Heart left ventricle (tissue), 16 donors: ENCODE measurements at regions not wholly inside any gene's neighbourhood (a gene's known extent, or its start where the extent isn't known, plus 50 kb on each side); places are given as distances from the start of the nearest gene placed in this dataset.
A peak's percentile ranks its signal among the peaks of the same experiment; 100 is the strongest.

Experiments used
- ATAC-seq, 4 donors: fragments of 200-7000 bp; cut with Tn5 transposase; one replicate each; pipeline ENCODE4 v1.9.1; 2020 to 2022; ENCODE audit warnings: moderate library complexity in 4 of 4, mild to moderate bottlenecking in 3 of 4, moderate number of reproducible peaks in 1 of 4
- DNase-seq, 5 donors: peaks; one replicate each; pipeline ENCODE4 v3.0.0-alpha.2; 2020
- H3K27ac ChIP-seq, 12 donors: fragments of 200-600 bp; sonication (generic) in 4 of 12; one replicate each; pipeline versions ENCODE4 v1.5.0 to v1.8.0; 2016 to 2022; ENCODE audit warnings: mild to moderate bottlenecking in 2 of 12
- H3K27me3 ChIP-seq, 9 donors: fragments of 200-600 bp; sonication (generic) in 2 of 9; one replicate each; pipeline versions ENCODE4 v1.5.1 to v1.8.0; 2016 to 2022; ENCODE audit warnings: mild to moderate bottlenecking in 3 of 9
- H3K36me3 ChIP-seq, 9 donors: fragments of 200-600 bp; sonication (generic) in 2 of 9; one replicate each; pipeline versions ENCODE4 v1.5.0 to v1.8.0; 2018 to 2022; ENCODE audit warnings: mild to moderate bottlenecking in 2 of 9
- H3K4me1 ChIP-seq, 12 donors: fragments of 200-600 bp; sonication (generic) in 4 of 12; one replicate each; pipeline versions ENCODE4 v1.5.0 to v1.8.0; 2016 to 2022; ENCODE audit warnings: mild to moderate bottlenecking in 3 of 12
- H3K4me3 ChIP-seq, 12 donors: fragments of 200-600 bp; sonication (generic) in 4 of 12; one replicate each; pipeline versions ENCODE4 v1.5.0 to v1.8.0; 2017 to 2022; ENCODE audit warnings: mild to moderate bottlenecking in 9 of 12, moderate library complexity in 4 of 12
- H3K9me3 ChIP-seq, 12 donors: fragments of 200-600 bp; sonication (generic) in 4 of 12; one replicate each; pipeline versions ENCODE4 v1.5.0 to v1.8.0; 2016 to 2022; ENCODE audit warnings: mild to moderate bottlenecking in 1 of 12
- CTCF ChIP-seq, 12 donors: fragments of 200-600 bp; sonication (generic) in 4 of 12; IDR thresholded peaks; one replicate each; pipeline versions ENCODE4 v1.5.0 to v1.8.0; 2018 to 2022; ENCODE audit warnings: antibody characterized with exemption in 12 of 12, mild to moderate bottlenecking in 5 of 12
- POLR2A ChIP-seq, 2 donors: fragments of 450-650 bp; IDR thresholded peaks; one replicate each; pipeline ENCODE4 v1.6.1; 2017; ENCODE audit warnings: antibody characterized with exemption in 2 of 2, mild to moderate bottlenecking in 2 of 2, moderate library complexity in 2 of 2
- WGBS, 4 donors: extraction: QIAGEN DNeasy Blood & Tissue Kit in 2 of 4; methylation state at CpG; one replicate each; pipeline versions ENCODE4 v1.1.5 to v1.1.7; 2013 to 2018; 5-methylcytosine and 5-hydroxymethylcytosine counted together
- intact Hi-C, 10 donors: fragments of 100-400 bp; cut with DNase I; formaldehyde crosslinking; loops; one replicate each; pipeline versions ENCODE4 v1.11.1 to v1.14.2; 2022
- donor health status: ischemic (EF 13 %, LVEDD 7.1; RV severe dilation, severe dysfunction).
- donor health status: healthy with polysubstance abuse.
- donor health status: DM: no; HTN: yes; CAD: no.
- donor health status: DM: no; HTN: no; CAD: no.
- donor health status: ischemic (EF 25% LVEDD 6.9; RV normal size, moderate dysfunction).
- donor health status: ischemic (EF 25% LVEDD 5.7; RV mildly dilated, moderate dysfunction).
- donor health status: healthy.
- donor health status: DM: yes; HTN: yes; CAD: no.
- donor health status: ischemic (EF 35%, LVEDD 5.7; RV mildly dilated, moderate dysfunction).
- donor health status: nonischemic (EF 11% LVEDD 7.7; RV severe dilation, severe dysfunction).
- donor health status: DM: yes; HTN: yes; CAD: no.
- donor health status: PGD.
- donor health status: ischemic (EF 29% LVEDD 5.4; RV normal size, mild dysfunction).
- donor health status: nonischemic (EF 23%, LVEDD 6.1; RV moderate dilation, normal function).

- H3K4me3 ChIP-seq = no peak overlapping the region
- TF ChIP-seq CTCF (IDR thresholded peaks at IDR 0.05) (no peak), POLR2A (IDR thresholded peaks at IDR 0.05) (no peak)
- ATAC-seq = no peak
- WGBS, 4 donors = 53 to 70% (median 57%) methylated on average over 1 of the region's 1 CpG
- H3K27ac ChIP-seq = no peak overlapping the region
- H3K36me3 ChIP-seq = no peaks in the 10 kb centered on the region
- H3K27me3 ChIP-seq = peaks cover 0 to 27% (median 0%) of the 10 kb centered on the region in 9 donors
- DNase-seq = no peak
- no peaks in the 10 kb centered on the region for H3K9me3 ChIP-seq
- intact Hi-C loops = no loop called here
- no peaks in the 10 kb centered on the region for H3K4me1 ChIP-seq
These were observed 180.7 kb upstream of the PRSS16 start for GRCh38 chr6:27066802-27067201.

GRCh38 chr6:27073441-27073840 is 174.1 kb upstream of the PRSS16 start:
- peaks cover 0 to 57% (median 8%) of the 10 kb centered on the region in 9 donors for H3K27me3 ChIP-seq
- no peaks in the 10 kb centered on the region for H3K36me3 ChIP-seq
- H3K27ac ChIP-seq = no peak overlapping the region
- H3K4me1 ChIP-seq = no peaks in the 10 kb centered on the region
- TF ChIP-seq POLR2A (IDR thresholded peaks at IDR 0.05) = no peak
- no peak for TF ChIP-seq CTCF (IDR thresholded peaks at IDR 0.05)
- H3K9me3 ChIP-seq = no peaks in the 10 kb centered on the region
- DNase-seq (no peak), ATAC-seq (no peak)
- intact Hi-C loops = loop anchor here in 1 of 10 donors (5.0 kb wide), 1 partner anchor 731 kb away; no protein-coding TSS in a partner anchor
- 80 to 87% (median 83%) methylated on average over 3 of the region's 3 CpGs for WGBS, 4 donors
- H3K4me3 ChIP-seq = no peak overlapping the region

GRCh38 chr6:27076116-27076515 is 171.4 kb upstream of the PRSS16 start:
- H3K36me3 ChIP-seq = no peaks in the 10 kb centered on the region
- H3K4me3 ChIP-seq = no peak overlapping the region
- TF ChIP-seq CTCF (IDR thresholded peaks at IDR 0.05) (no peak), POLR2A (IDR thresholded peaks at IDR 0.05) (no peak)
- peaks cover 0 to 63% (median 17%) of the 10 kb centered on the region in 9 donors for H3K27me3 ChIP-seq
- no peak for DNase-seq
- ATAC-seq = no peak
- peaks cover 0 to 4% (median 0%) of the 10 kb centered on the region in 12 donors for H3K4me1 ChIP-seq
- H3K27ac ChIP-seq = no peak overlapping the region
- no peaks in the 10 kb centered on the region for H3K9me3 ChIP-seq
- 48 to 68% (median 57%) methylated on average over 1 of the region's 1 CpG for WGBS, 4 donors
- intact Hi-C loops = loop anchor here in 4 of 10 donors (5.0 kb wide), 2 partner anchors 469 to 734 kb away; no protein-coding TSS in a partner anchor

GRCh38 chr6:27078734-27079357 is 168.7 kb upstream of the PRSS16 start:
- peak in 1 of 5 donors; percentile 18 for DNase-seq

More at GRCh38 chr6:27078734-27079357, 168.7 kb upstream of the PRSS16 start:
- Histone ChIP-seq H3K9me3 (no peaks in the 10 kb centered on the region), H3K27me3 (peaks cover 0 to 69% (median 17%) of the 10 kb centered on the region in 9 donors), H3K4me1 (peaks cover 0 to 4% (median 0%) of the 10 kb centered on the region in 12 donors), H3K27ac (no peak overlapping the region), H3K36me3 (no peaks in the 10 kb centered on the region), H3K4me3 (peak overlapping the region in 1 of 12 donors; percentile 8)
- intact Hi-C loops = loop anchor here in 9 of 10 donors (1.0 to 5.0 kb wide), 4 partner anchors 472 to 737 kb away; no protein-coding TSS in a partner anchor
- TF ChIP-seq POLR2A (IDR thresholded peaks at IDR 0.05) = no peak
- peak; percentile 42 to 71 (median 58) for TF ChIP-seq CTCF (IDR thresholded peaks at IDR 0.05)
- peak in 2 of 4 donors; percentile 66 to 68 for ATAC-seq
- 2 to 5% (median 2%) methylated on average over 9 of the region's 9 CpGs for WGBS, 4 donors
